Natural killer cell (primary cell): ENCODE measurements at regions not wholly inside any gene's neighbourhood (a gene's known extent, or its start where the extent isn't known, plus 50 kb on each side); places are given as distances from the start of the nearest gene placed in this dataset.

Experiments used
- ATAC-seq, 3 donors: fragments of 150-1000 bp in 2 of 3; fragments of 200-7000 bp in 1 of 3; cut with Tn5 transposase; 1 replicate in 1 of 3; 2 replicates in 2 of 3; pipeline ENCODE4 v1.10.0; 2021; ENCODE audit warnings: mild to moderate bottlenecking in 2 of 3, moderate library complexity in 2 of 3
- DNase-seq, 2 donors: peaks; one replicate each; pipeline versions ENCODE4 v3.0.0 to v3.0.0-alpha.2; 2013 to 2021; ENCODE audit warnings: mixed read lengths in 1 of 2
- H3K27ac ChIP-seq: one replicate; pipeline ENCODE4 v1.5.1; 2013; ENCODE audit warnings: mild to moderate bottlenecking, low read length
- H3K27me3 ChIP-seq: one replicate; pipeline ENCODE4 v1.6.1; 2013; ENCODE audit warnings: low read length; ENCODE audit not compliant: control insufficient read depth, insufficient read depth
- H3K36me3 ChIP-seq: one replicate; pipeline ENCODE4 v1.6.1; 2013; ENCODE audit warnings: low read length; ENCODE audit not compliant: control insufficient read depth, insufficient read depth
- H3K4me1 ChIP-seq: one replicate; pipeline ENCODE4 v1.6.1; 2013; ENCODE audit warnings: low read length; ENCODE audit not compliant: control insufficient read depth, insufficient read depth
- H3K4me3 ChIP-seq: one replicate; pipeline ENCODE4 v1.5.1; 2013; ENCODE audit warnings: low read length
- H3K9me3 ChIP-seq: one replicate; pipeline ENCODE4 v1.6.1; 2013; ENCODE audit warnings: low read length; ENCODE audit not compliant: control insufficient read depth, insufficient read depth
- H3K27ac Mint-ChIP-seq, 2 donors: one replicate each; pipeline ENCODE4 v1.8.0; 2022; ENCODE audit warnings: mild to moderate bottlenecking in 2 of 2, mixed read lengths in 2 of 2, moderate library complexity in 1 of 2
- H3K27me3 Mint-ChIP-seq, 2 donors: one replicate each; pipeline ENCODE4 v1.8.0; 2022; ENCODE audit warnings: low read depth in 2 of 2, mixed read lengths in 2 of 2
- H3K36me3 Mint-ChIP-seq: one replicate; pipeline ENCODE4 v1.8.0; 2022; ENCODE audit warnings: mixed read lengths
- H3K4me1 Mint-ChIP-seq, 2 donors: one replicate each; pipeline ENCODE4 v1.8.0; 2022; ENCODE audit warnings: mixed read lengths in 2 of 2
- H3K4me3 Mint-ChIP-seq: one replicate; pipeline ENCODE4 v1.8.0; 2022; ENCODE audit warnings: mild to moderate bottlenecking, moderate library complexity, mixed read lengths
- H3K9me3 Mint-ChIP-seq, 2 donors: one replicate each; pipeline ENCODE4 v1.8.0; 2022; ENCODE audit warnings: mixed read lengths in 2 of 2
- CTCF ChIP-seq: fragments of 200-600 bp; IDR thresholded peaks from one replicate; pipeline ENCODE4 v1.8.0; 2022; ENCODE audit warnings: antibody characterized with exemption
- WGBS: methylation state at CpG from one replicate; pipeline ENCODE4 v1.1.7; 2013; ENCODE audit warnings: missing lambda C conversion rate; ENCODE audit not compliant: insufficient coverage; 5-methylcytosine and 5-hydroxymethylcytosine counted together
- intact Hi-C: fragments of 100-400 bp; cut with micrococcal nuclease; formaldehyde crosslinking; loops from one replicate; pipeline ENCODE4 v1.14.2; 2022

DNA sequence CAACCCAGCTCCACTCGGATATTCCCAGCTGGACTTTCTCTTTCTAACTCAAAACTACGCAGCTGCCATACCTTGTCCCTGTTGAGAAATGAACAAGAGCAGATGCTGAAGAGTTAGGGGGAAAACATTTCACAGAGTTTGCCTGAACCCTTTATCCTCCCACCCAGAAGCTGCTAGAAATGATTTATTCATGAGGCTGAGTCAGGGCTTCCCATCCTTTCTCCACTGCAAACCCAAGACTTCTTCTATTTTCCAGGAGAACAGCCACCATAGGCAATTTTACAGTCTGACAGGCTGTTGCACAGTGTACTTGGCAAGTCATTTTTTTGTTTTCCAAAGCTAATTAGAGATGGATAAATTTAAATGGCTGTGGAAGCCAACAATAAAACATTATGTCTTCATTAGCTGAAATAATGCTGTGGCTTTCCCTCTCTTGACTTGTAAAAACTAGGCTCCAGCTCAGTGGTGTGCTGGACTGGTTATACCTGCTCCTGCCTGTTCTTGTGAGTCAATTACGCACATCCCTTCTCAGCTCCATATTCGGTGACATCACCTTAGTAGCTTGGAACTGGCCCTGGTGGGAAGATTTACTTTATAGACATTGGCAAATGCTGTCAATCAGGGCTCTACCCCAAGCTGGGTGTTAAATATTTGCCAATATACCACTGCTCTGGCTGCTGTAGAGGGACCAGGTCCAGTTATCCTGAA is 71.9 kb downstream of the KIF4B start:
- no peak for DNase-seq
- Histone ChIP-seq H3K36me3 (no peaks in the 10 kb centered on the region), H3K27ac (no peak overlapping the region), H3K9me3 (no peaks in the 10 kb centered on the region), H3K4me3 (no peak overlapping the region), H3K27me3 (no peaks in the 10 kb centered on the region), H3K4me1 (no peaks in the 10 kb centered on the region)
- intact Hi-C loops, result no loop called here
- TF ChIP-seq CTCF, result no peak
- no peaks in the 10 kb centered on the region for H3K9me3 Mint-ChIP-seq
- 90% methylated on average over 3 of the region's 4 CpGs for WGBS
- no peak overlapping the region for H3K4me3 Mint-ChIP-seq
- H3K36me3 Mint-ChIP-seq, result no peaks in the 10 kb centered on the region
- H3K27me3 Mint-ChIP-seq, result peaks cover 0 to 4% of the 10 kb centered on the region in 2 donors
- no peak for ATAC-seq
- H3K27ac Mint-ChIP-seq, result no peak overlapping the region
- no peaks in the 10 kb centered on the region for H3K4me1 Mint-ChIP-seq

- Mint-ChIP-seq H3K9me3 (no peaks in the 10 kb centered on the region), H3K27ac (no peak overlapping the region), H3K36me3 (no peaks in the 10 kb centered on the region), H3K27me3 (peaks cover 3 to 6% of the 10 kb centered on the region in 2 donors), H3K4me3 (no peak overlapping the region), H3K4me1 (no peaks in the 10 kb centered on the region)
- Histone ChIP-seq H3K36me3 (no peaks in the 10 kb centered on the region), H3K27me3 (no peaks in the 10 kb centered on the region), H3K27ac (no peak overlapping the region), H3K4me1 (no peaks in the 10 kb centered on the region), H3K4me3 (no peak overlapping the region), H3K9me3 (no peaks in the 10 kb centered on the region)
- intact Hi-C loops, result no loop called here
- ATAC-seq, result no peak
- TF ChIP-seq CTCF, result no peak
- DNase-seq, result no peak
- 78% methylated on average over 4 of the region's 4 CpGs for WGBS
These were observed 73.5 kb downstream of the KIF4B start for GRCh38 chr5:155087036-155087435.

DNA sequence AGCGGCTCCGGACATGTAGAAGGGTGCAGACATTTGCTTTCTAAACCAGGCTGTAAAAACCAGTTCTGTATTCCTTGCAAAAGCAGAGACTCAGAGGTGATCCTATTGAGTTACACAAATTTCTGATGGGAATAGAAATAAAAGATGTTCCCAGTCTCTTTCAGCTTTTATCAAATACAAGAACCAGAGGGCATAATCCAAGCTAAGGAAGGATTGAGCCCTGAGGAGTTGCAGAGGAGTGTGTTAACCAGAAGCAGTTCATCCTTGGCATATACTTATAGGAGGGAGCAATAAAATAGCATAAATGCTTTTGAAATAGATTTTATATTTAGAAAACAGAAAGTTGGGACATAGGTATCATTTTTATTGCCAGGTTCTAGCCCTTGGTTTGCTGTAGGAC is 75.3 kb downstream of the KIF4B start:
- no peak overlapping the region for H3K27ac ChIP-seq
- Mint-ChIP-seq H3K36me3 (no peaks in the 10 kb centered on the region), H3K9me3 (no peaks in the 10 kb centered on the region), H3K4me1 (no peaks in the 10 kb centered on the region), H3K4me3 (no peak overlapping the region), H3K27me3 (peaks cover 10 to 13% of the 10 kb centered on the region in 2 donors), H3K27ac (no peak overlapping the region)
- DNase-seq (no peak), ATAC-seq (no peak)
- no peak for TF ChIP-seq CTCF
- peaks cover 4% of the 10 kb centered on the region for H3K27me3 ChIP-seq
- H3K4me1 ChIP-seq, result no peaks in the 10 kb centered on the region
- H3K9me3 ChIP-seq, result no peaks in the 10 kb centered on the region
- no peak overlapping the region for H3K4me3 ChIP-seq
- intact Hi-C loops, result no loop called here
- H3K36me3 ChIP-seq, result no peaks in the 10 kb centered on the region
- WGBS, result 100% methylated on average over 2 of the region's 2 CpGs

DNA sequence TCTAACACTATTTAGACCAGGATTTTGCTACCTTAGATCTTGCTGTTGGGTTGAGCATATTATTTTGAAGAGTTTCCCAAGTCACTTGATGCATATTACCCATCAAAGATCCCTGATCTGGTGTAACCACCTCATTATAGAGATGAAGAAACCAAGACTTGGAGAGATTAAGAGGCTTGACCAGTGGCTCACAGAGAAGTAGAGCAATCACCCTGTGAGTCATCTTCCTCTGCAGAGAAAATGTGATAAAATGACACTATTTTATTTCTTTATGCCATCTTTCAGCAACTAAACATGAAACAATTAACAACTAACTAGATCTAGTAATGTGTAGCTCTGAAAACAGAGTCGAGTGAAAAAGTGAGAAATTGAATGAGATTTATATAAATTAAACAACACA is 76.1 kb downstream of the KIF4B start:
- no peak for TF ChIP-seq CTCF

More for the DNA sequence above, 76.1 kb downstream of the KIF4B start:
- Histone ChIP-seq H3K36me3 (no peaks in the 10 kb centered on the region), H3K27me3 (peaks cover 4% of the 10 kb centered on the region), H3K4me3 (no peak overlapping the region), H3K9me3 (no peaks in the 10 kb centered on the region), H3K27ac (no peak overlapping the region), H3K4me1 (no peaks in the 10 kb centered on the region)
- Mint-ChIP-seq H3K36me3 (no peaks in the 10 kb centered on the region), H3K27ac (no peak overlapping the region), H3K4me3 (no peak overlapping the region), H3K27me3 (peaks cover 10 to 16% of the 10 kb centered on the region in 2 donors), H3K4me1 (no peaks in the 10 kb centered on the region), H3K9me3 (no peaks in the 10 kb centered on the region)
- intact Hi-C loops, result no loop called here
- ATAC-seq (no peak), DNase-seq (no peak)
- WGBS, result no CpG with 5 or more reads among the region's 1 CpG
